A549 (cell line): ENCODE measurements at regions not wholly inside any gene's neighbourhood (a gene's known extent, or its start where the extent isn't known, plus 50 kb on each side); places are given as distances from the start of the nearest gene placed in this dataset.
A peak's percentile ranks its signal among the peaks of the same experiment; 100 is the strongest.

ENCODE experiments used
- ATAC-seq, 2 experiments: fragments of 200-7000 bp in 1 of 2; fragments of >200 bp in 1 of 2; cut with Nextera tagmentation in 1 of 2; cut with Tn5 transposase in 1 of 2; 3 replicates each; pipeline versions ENCODE4 v1.8.0 to v1.9.1; 2018 to 2020; ENCODE audit warnings: mild to moderate bottlenecking in 1 of 2, moderate library complexity in 1 of 2
- CTCF ChIA-PET: fragments of 300-600 bp; sonication (Branson Sonifier 250); formaldehyde crosslinking; extraction: SDS; loops from one replicate; lab custom pipeline; 2021; ENCODE audit warnings: antibody characterized with exemption, inconsistent platforms; lab: Yijun Ruan, JAX
- POLR2A ChIA-PET: fragments of 350-600 bp; formaldehyde crosslinking; extraction: SDS; loops from one replicate; lab custom pipeline; 2021; ENCODE audit warnings: antibody characterized with exemption, inconsistent platforms; lab: Yijun Ruan, JAX
- DNase-seq, 2 experiments: peaks; one replicate each; pipeline versions ENCODE4 v3.0.0 to v3.0.0-alpha.2; 2011 to 2016; ENCODE audit warnings: low read depth in 1 of 2, low spot score in 1 of 2
- FAIRE-seq: peaks from 2 replicates; lab custom pipeline; 2011; peaks lifted over from hg19 to GRCh38; lab: Jason Lieb, UNC
- H3K27ac ChIP-seq, 2 experiments: fragments of >200 bp; sonication (Bioruptor Twin); formaldehyde crosslinking; 3 replicates each; pipeline ENCODE4 v1.5.1; 2016 to 2017
- H3K4me1 ChIP-seq: fragments of >200 bp; sonication (Bioruptor Twin); formaldehyde crosslinking; 3 replicates; pipeline ENCODE4 v1.6.1; 2016
- H3K4me2 ChIP-seq: fragments of >200 bp; sonication (Bioruptor Twin); formaldehyde crosslinking; 3 replicates; pipeline ENCODE4 v1.6.1; 2016
- H3K4me3 ChIP-seq: fragments of >200 bp; sonication (Bioruptor Twin); formaldehyde crosslinking; 3 replicates; pipeline ENCODE4 v1.5.1; 2016
- H3K9me3 ChIP-seq: fragments of >200 bp; sonication (Bioruptor Twin); formaldehyde crosslinking; 3 replicates; pipeline ENCODE4 v1.6.1; 2016
- BHLHE40 ChIP-seq: IDR thresholded peaks from 2 replicates; pipeline ENCODE4 v1.6.1; 2012; ENCODE audit warnings: low read depth, low read length, inconsistent platforms
- CBX8 ChIP-seq: fragments of 200-600 bp; sonication (generic); IDR thresholded peaks from 2 replicates; pipeline ENCODE4 v1.6.1; 2016
- CTCF ChIP-seq: fragments of >200 bp; sonication (Bioruptor Twin); formaldehyde crosslinking; IDR thresholded peaks from 3 replicates; pipeline ENCODE4 v1.5.1; 2016
- E2F6 ChIP-seq: IDR thresholded peaks from 2 replicates; pipeline ENCODE4 v1.6.1; 2012; ENCODE audit warnings: low read depth, borderline replicate concordance
- FOSB ChIP-seq: fragments of 250-450 bp; sonication (Bioruptor Pico); IDR thresholded peaks from 2 replicates; pipeline ENCODE4 v1.5.0; 2020; ENCODE audit warnings: mild to moderate bottlenecking, moderate library complexity
- HMGXB4 ChIP-seq: fragments of 250-450 bp; sonication (Bioruptor Pico); IDR thresholded peaks from 2 replicates; pipeline ENCODE4 v1.5.0; 2021; ENCODE audit warnings: mild to moderate bottlenecking, moderate library complexity, borderline replicate concordance
- HOXA7 ChIP-seq: fragments of 250-450 bp; sonication (Bioruptor Pico); IDR thresholded peaks from 2 replicates; pipeline ENCODE4 v1.5.0; 2020; ENCODE audit warnings: mild to moderate bottlenecking, moderate library complexity
- MAFK ChIP-seq: fragments of 450-650 bp; IDR thresholded peaks from 2 replicates; pipeline ENCODE4 v1.6.1; 2014; ENCODE audit not compliant: partially characterized antibody
- RAD21 ChIP-seq, 2 experiments: fragments of >200 bp in 1 of 2; sonication (Bioruptor Twin) in 1 of 2; formaldehyde crosslinking in 1 of 2; IDR thresholded peaks in 1 of 2; conservative IDR thresholded peaks in 1 of 2; 2 replicates in 1 of 2; 3 replicates in 1 of 2; pipeline ENCODE4 v1.6.1; 2012 to 2018; ENCODE audit warnings: inconsistent platforms in 1 of 2
- RFX5 ChIP-seq: fragments of 450-650 bp; IDR thresholded peaks from 2 replicates; pipeline ENCODE4 v1.7.1; 2014; ENCODE audit warnings: antibody characterized with exemption, mild to moderate bottlenecking, moderate library complexity
- SMC3 ChIP-seq: fragments of >200 bp; sonication (Bioruptor Twin); formaldehyde crosslinking; IDR thresholded peaks from 3 replicates; pipeline ENCODE4 v1.6.1; 2018; ENCODE audit warnings: inconsistent platforms
- TFCP2L1 ChIP-seq: fragments of 250-450 bp; sonication (Bioruptor Pico); IDR thresholded peaks from 2 replicates; pipeline ENCODE4 v1.5.0; 2021; ENCODE audit warnings: mild to moderate bottlenecking
- WGBS: methylation state at CpG from one replicate; pipeline ENCODE4 v1.1.6; 2017; ENCODE audit errors: missing lambda C conversion rate; 5-methylcytosine and 5-hydroxymethylcytosine counted together
- TF ChIP-seq, protein P1 (sequence below): fragments of 200-600 bp; sonication (generic); IDR thresholded peaks from 2 replicates; pipeline ENCODE4 v1.6.1; 2016; ENCODE audit warnings: antibody characterized with exemption, mild to moderate bottlenecking, moderate library complexity

- Histone ChIP-seq H3K4me2 (peak overlapping the region; percentile 1; the same call in 1 of the 3 replicates), H3K4me3 (no peak overlapping the region), H3K4me1 (peaks cover 15% of the 10 kb centered on the region), H3K27ac (peak overlapping the region; percentile 29 to 68; a peak in 4 of 6 replicates), H3K9me3 (no peaks in the 10 kb centered on the region)
- POLR2A ChIA-PET: no interaction called here
- FAIRE-seq: no peak
- CTCF ChIA-PET: interaction anchor here (0.6 to 2.0 kb wide), 4 partner anchors 8 to 241 kb away, joined by 4 to 9 read pairs (median 4); no protein-coding TSS in a partner anchor
- ATAC-seq: peak in 1 of 2 experiments; percentile 45; a peak in 3 of 6 replicates
- WGBS: 76% methylated on average over 3 of the region's 3 CpGs
- no peak for DNase-seq
- TF ChIP-seq HOXA7 (CRISPR knock-in tag) (no peak), FOSB (no peak), E2F6 (no peak), TFCP2L1 (no peak), RFX5 (no peak), BHLHE40 (no peak)
Measured at GRCh38 chr2:19774805-19775176, 127.0 kb downstream of the TTC32 start.

DNA sequence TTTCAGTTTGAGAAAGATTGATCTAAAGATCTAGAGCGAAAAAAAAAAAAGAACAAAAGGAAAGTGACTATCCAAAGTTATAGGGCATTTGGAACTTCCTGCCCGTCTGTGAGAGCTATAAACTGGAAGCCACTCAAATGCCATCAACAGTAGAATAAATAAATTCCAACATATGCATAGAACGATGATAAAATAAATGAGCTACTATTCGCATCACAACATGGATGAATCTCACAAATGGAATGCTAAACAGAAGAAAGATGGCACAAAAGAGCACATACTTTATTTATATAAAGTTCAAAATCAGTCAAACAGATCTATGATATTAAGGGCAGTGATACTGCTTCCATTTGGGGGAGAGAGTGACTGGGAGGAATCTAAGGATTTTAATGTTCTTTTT, 128.8 kb downstream of the TTC32 start:
- no peak for ATAC-seq
- Histone ChIP-seq H3K27ac (no peak overlapping the region), H3K9me3 (no peaks in the 10 kb centered on the region), H3K4me2 (no peak overlapping the region), H3K4me1 (peaks cover 15% of the 10 kb centered on the region), H3K4me3 (no peak overlapping the region)
- ChIA-PET CTCF (interaction anchor here (0.7 to 1.8 kb wide), 3 partner anchors 22 to 80 kb away, joined by 3 to 5 read pairs (median 3); no protein-coding TSS in a partner anchor), POLR2A (no interaction called here)
- no peak for TF ChIP-seq HMGXB4 (CRISPR knock-in tag)
- 65% methylated on average over 4 of the region's 4 CpGs for WGBS
- no peak for FAIRE-seq
- DNase-seq: no peak

- no peak overlapping the region for H3K4me3 ChIP-seq
- DNase-seq: peak in 1 of 2 experiments; percentile 33
- no peaks in the 10 kb centered on the region for H3K9me3 ChIP-seq
- ATAC-seq: peak in 1 of 2 experiments; percentile 55; a peak in 2 of 6 replicates
- H3K4me1 ChIP-seq: peaks cover 6% of the 10 kb centered on the region
- H3K27ac ChIP-seq: no peak overlapping the region
- FAIRE-seq: peak; percentile 23
- H3K4me2 ChIP-seq: no peak overlapping the region
- peak; percentile 32; the same call in 1 of the 3 replicates for TF ChIP-seq SMC3
- TF ChIP-seq CTCF: peak; percentile 44
- TF ChIP-seq RAD21 (conservative IDR thresholded peaks at IDR 0.05 in 1 of 2, IDR thresholded peaks at IDR 0.05 in 1 of 2): peak; percentile 21 to 39; a peak in 2 of 5 replicates
- no peak for TF ChIP-seq MAFK
- ChIA-PET CTCF (no interaction called here), POLR2A (no interaction called here)
Measured at GRCh38 chr2:19769513-19769912, 132.3 kb downstream of the TTC32 start.

GRCh38 chr2:19767899-19768298, 133.9 kb downstream of the TTC32 start:
- Histone ChIP-seq H3K9me3 (no peaks in the 10 kb centered on the region), H3K4me3 (no peak overlapping the region), H3K4me2 (no peak overlapping the region), H3K27ac (no peak overlapping the region), H3K4me1 (no peaks in the 10 kb centered on the region)
- DNase-seq: no peak
- no peak for ATAC-seq
- ChIA-PET POLR2A (no interaction called here), CTCF (no interaction called here)
- WGBS: 27% methylated on average over 1 of the region's 1 CpG
- no peak for TF ChIP-seq RAD21 (conservative IDR thresholded peaks at IDR 0.05 in 1 of 2, IDR thresholded peaks at IDR 0.05 in 1 of 2)
- TF ChIP-seq, protein P1, sequence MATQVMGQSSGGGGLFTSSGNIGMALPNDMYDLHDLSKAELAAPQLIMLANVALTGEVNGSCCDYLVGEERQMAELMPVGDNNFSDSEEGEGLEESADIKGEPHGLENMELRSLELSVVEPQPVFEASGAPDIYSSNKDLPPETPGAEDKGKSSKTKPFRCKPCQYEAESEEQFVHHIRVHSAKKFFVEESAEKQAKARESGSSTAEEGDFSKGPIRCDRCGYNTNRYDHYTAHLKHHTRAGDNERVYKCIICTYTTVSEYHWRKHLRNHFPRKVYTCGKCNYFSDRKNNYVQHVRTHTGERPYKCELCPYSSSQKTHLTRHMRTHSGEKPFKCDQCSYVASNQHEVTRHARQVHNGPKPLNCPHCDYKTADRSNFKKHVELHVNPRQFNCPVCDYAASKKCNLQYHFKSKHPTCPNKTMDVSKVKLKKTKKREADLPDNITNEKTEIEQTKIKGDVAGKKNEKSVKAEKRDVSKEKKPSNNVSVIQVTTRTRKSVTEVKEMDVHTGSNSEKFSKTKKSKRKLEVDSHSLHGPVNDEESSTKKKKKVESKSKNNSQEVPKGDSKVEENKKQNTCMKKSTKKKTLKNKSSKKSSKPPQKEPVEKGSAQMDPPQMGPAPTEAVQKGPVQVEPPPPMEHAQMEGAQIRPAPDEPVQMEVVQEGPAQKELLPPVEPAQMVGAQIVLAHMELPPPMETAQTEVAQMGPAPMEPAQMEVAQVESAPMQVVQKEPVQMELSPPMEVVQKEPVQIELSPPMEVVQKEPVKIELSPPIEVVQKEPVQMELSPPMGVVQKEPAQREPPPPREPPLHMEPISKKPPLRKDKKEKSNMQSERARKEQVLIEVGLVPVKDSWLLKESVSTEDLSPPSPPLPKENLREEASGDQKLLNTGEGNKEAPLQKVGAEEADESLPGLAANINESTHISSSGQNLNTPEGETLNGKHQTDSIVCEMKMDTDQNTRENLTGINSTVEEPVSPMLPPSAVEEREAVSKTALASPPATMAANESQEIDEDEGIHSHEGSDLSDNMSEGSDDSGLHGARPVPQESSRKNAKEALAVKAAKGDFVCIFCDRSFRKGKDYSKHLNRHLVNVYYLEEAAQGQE: no peak
- no peak for TF ChIP-seq RFX5
- TF ChIP-seq CBX8: no peak
- FAIRE-seq: no peak
